ENCODE measurements at regions not wholly inside any gene's neighbourhood (a gene's known extent, or its start where the extent isn't known, plus 50 kb on each side); places are given as distances from the start of the nearest gene placed in this dataset.

DNA sequence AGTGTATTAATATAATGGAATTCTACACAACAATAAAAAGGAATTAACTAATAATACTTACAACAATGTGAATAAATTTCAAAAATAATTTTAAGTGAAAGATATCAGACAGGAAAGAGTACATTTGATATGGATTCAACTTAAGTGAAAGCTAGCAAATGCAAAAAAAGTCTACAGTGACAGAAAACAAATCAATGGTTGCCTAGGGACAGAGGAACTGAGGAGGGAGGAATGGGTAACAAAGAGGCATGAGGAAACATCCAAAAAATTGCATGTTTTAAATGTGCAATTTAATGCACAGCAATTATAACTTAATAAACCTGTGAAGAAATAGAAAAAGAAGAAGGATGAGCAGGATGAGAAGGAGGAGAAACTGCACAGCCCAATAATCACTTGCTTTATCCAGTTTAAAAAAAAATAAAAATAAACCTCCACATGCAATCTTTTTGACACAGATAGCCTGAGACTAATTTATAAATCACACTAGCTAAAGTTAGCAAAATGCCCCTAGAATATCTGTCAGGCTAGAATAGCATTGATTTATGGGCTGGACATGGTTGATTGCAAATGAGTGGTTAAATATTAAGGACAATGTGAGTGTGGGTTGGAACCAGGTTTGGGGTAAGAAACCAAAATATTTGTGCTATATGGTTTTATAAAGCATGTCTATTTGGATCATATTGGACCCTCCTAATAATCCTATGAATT lies 1089.1 kb downstream of the TRHDE start:
- no peaks in the 10 kb centered on the region for H3K27me3 ChIP-seq (ENCODE audit: insufficient read depth, low read length)
- no peaks in the 10 kb centered on the region for H3K9me3 ChIP-seq (ENCODE audit: low read depth, low read length)
- TF ChIP-seq, protein P1, sequence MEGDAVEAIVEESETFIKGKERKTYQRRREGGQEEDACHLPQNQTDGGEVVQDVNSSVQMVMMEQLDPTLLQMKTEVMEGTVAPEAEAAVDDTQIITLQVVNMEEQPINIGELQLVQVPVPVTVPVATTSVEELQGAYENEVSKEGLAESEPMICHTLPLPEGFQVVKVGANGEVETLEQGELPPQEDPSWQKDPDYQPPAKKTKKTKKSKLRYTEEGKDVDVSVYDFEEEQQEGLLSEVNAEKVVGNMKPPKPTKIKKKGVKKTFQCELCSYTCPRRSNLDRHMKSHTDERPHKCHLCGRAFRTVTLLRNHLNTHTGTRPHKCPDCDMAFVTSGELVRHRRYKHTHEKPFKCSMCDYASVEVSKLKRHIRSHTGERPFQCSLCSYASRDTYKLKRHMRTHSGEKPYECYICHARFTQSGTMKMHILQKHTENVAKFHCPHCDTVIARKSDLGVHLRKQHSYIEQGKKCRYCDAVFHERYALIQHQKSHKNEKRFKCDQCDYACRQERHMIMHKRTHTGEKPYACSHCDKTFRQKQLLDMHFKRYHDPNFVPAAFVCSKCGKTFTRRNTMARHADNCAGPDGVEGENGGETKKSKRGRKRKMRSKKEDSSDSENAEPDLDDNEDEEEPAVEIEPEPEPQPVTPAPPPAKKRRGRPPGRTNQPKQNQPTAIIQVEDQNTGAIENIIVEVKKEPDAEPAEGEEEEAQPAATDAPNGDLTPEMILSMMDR (IDR thresholded peaks at IDR 0.05; ENCODE audit: extremely low read depth, low read depth, low read length): no peak
- no peak for DNase-seq (ENCODE audit: insufficient read length, low spot score, missing footprints)
- no peak overlapping the region for H3K27ac ChIP-seq (ENCODE audit: low read depth, low read length)
- H3K79me2 ChIP-seq (ENCODE audit: insufficient read depth, low read length): no peaks in the 10 kb centered on the region
- H3K36me3 ChIP-seq (ENCODE audit: insufficient read depth, low read length): no peaks in the 10 kb centered on the region
- no peaks in the 10 kb centered on the region for H4K20me1 ChIP-seq (ENCODE audit: insufficient read depth, low read length)
- H3K4me1 ChIP-seq (ENCODE audit: insufficient read depth, low read length): no peaks in the 10 kb centered on the region
- no peak overlapping the region for H2AFZ ChIP-seq (ENCODE audit: low read length)
- H3K4me2 ChIP-seq (ENCODE audit: insufficient read depth, low read length): no peak overlapping the region
- no peak overlapping the region for H3K4me3 ChIP-seq (ENCODE audit: insufficient read depth, low read length)

DNA sequence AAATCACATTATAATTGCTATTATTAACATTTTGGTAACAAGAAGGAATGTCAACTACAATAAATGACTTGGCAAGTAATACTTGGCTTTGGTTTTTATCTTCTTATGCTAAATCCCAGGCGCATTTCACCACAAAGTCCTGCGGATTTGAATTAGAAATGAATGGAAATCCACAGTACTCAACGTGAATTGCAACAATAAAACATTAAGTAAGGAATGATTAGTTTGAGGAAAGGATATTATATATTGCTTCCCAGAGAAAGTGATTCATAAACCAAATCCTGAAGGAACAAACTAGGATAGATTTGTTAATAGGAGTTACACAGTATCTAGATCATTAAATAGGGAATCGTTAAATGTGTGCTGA lies 1089.7 kb downstream of the TRHDE start:
- Histone ChIP-seq H3K27ac (ENCODE audit: low read depth, low read length) (no peak overlapping the region), H3K4me3 (ENCODE audit: insufficient read depth, low read length) (no peak overlapping the region), H3K79me2 (ENCODE audit: insufficient read depth, low read length) (no peaks in the 10 kb centered on the region), H4K20me1 (ENCODE audit: insufficient read depth, low read length) (no peaks in the 10 kb centered on the region), H3K9me3 (ENCODE audit: low read depth, low read length) (no peaks in the 10 kb centered on the region), H3K4me1 (ENCODE audit: insufficient read depth, low read length) (no peaks in the 10 kb centered on the region), H2AFZ (ENCODE audit: low read length) (no peak overlapping the region), H3K4me2 (ENCODE audit: insufficient read depth, low read length) (no peak overlapping the region), H3K36me3 (ENCODE audit: insufficient read depth, low read length) (no peaks in the 10 kb centered on the region), H3K27me3 (ENCODE audit: insufficient read depth, low read length) (no peaks in the 10 kb centered on the region)
- no peak for DNase-seq (ENCODE audit: insufficient read length, low spot score, missing footprints)
- TF ChIP-seq, protein P1 (IDR thresholded peaks at IDR 0.05; ENCODE audit: extremely low read depth, low read depth, low read length): no peak

- Histone ChIP-seq H3K36me3 (ENCODE audit: insufficient read depth, low read length) (no peaks in the 10 kb centered on the region), H3K4me1 (ENCODE audit: insufficient read depth, low read length) (no peaks in the 10 kb centered on the region), H3K4me2 (ENCODE audit: insufficient read depth, low read length) (no peak overlapping the region), H3K27ac (ENCODE audit: low read depth, low read length) (no peak overlapping the region), H4K20me1 (ENCODE audit: insufficient read depth, low read length) (no peaks in the 10 kb centered on the region), H3K79me2 (ENCODE audit: insufficient read depth, low read length) (no peaks in the 10 kb centered on the region), H3K27me3 (ENCODE audit: insufficient read depth, low read length) (no peaks in the 10 kb centered on the region), H3K4me3 (ENCODE audit: insufficient read depth, low read length) (no peak overlapping the region), H2AFZ (ENCODE audit: low read length) (no peak overlapping the region), H3K9me3 (ENCODE audit: low read depth, low read length) (no peaks in the 10 kb centered on the region)
- DNase-seq (ENCODE audit: insufficient read length, low spot score, missing footprints): no peak
- TF ChIP-seq, protein P1 (IDR thresholded peaks at IDR 0.05; ENCODE audit: extremely low read depth, low read depth, low read length): no peak
These were observed 1090.5 kb downstream of the TRHDE start for GRCh38 chr12:73362666-73363065.

DNA sequence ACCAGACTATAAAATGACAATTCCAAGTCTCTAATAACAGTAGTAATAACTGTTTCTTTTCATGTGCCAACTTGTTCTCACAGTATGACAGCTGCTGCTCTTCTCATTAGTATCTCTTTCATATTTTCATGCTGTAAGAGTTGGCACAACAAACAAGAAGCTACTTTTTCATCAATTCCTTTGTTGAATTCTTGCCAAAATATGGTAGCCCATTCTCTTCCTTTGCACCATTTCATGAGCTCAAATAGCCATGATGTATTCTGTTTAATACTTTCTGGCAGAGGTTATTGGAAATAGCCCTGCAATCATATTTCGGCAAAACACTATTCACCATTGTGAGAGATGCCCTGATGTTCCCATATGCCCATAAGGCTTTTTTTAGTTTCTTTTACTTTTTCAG lies 1100.7 kb downstream of the TRHDE start:
- Histone ChIP-seq H3K4me1 (ENCODE audit: insufficient read depth, low read length) (no peaks in the 10 kb centered on the region), H4K20me1 (ENCODE audit: insufficient read depth, low read length) (no peaks in the 10 kb centered on the region), H3K4me3 (ENCODE audit: insufficient read depth, low read length) (no peak overlapping the region), H3K27ac (ENCODE audit: low read depth, low read length) (no peak overlapping the region), H3K27me3 (ENCODE audit: insufficient read depth, low read length) (no peaks in the 10 kb centered on the region), H3K9me3 (ENCODE audit: low read depth, low read length) (peaks cover 2% of the 10 kb centered on the region), H2AFZ (ENCODE audit: low read length) (no peak overlapping the region), H3K4me2 (ENCODE audit: insufficient read depth, low read length) (no peak overlapping the region), H3K79me2 (ENCODE audit: insufficient read depth, low read length) (no peaks in the 10 kb centered on the region), H3K36me3 (ENCODE audit: insufficient read depth, low read length) (no peaks in the 10 kb centered on the region)
- TF ChIP-seq, protein P1 (IDR thresholded peaks at IDR 0.05; ENCODE audit: extremely low read depth, low read depth, low read length): no peak
- DNase-seq (ENCODE audit: insufficient read length, low spot score, missing footprints): no peak

Measured in osteoblast (primary cell).